Skeletal muscle tissue (tissue), 3 donors: ENCODE measurements at regions not wholly inside any gene's neighbourhood (a gene's known extent, or its start where the extent isn't known, plus 50 kb on each side); places are given as distances from the start of the nearest gene placed in this dataset.

Experiments used
- H3K27ac ChIP-seq: one replicate; pipeline ENCODE4 v1.7.0; 2013; ENCODE audit warnings: mild to moderate bottlenecking, low read depth, low read length, inconsistent platforms
- H3K27me3 ChIP-seq, 3 donors: one replicate each; pipeline ENCODE4 v1.7.0; 2013; ENCODE audit warnings: low read length in 3 of 3; ENCODE audit not compliant: control insufficient read depth in 3 of 3, insufficient read depth in 3 of 3
- H3K36me3 ChIP-seq, 3 donors: one replicate each; pipeline ENCODE4 v1.7.0; 2013; ENCODE audit warnings: low read length in 3 of 3; ENCODE audit not compliant: control insufficient read depth in 3 of 3, insufficient read depth in 3 of 3
- H3K4me1 ChIP-seq, 3 donors: one replicate each; pipeline ENCODE4 v1.7.0; 2013; ENCODE audit warnings: low read length in 3 of 3, mild to moderate bottlenecking in 3 of 3; ENCODE audit not compliant: control insufficient read depth in 3 of 3, insufficient read depth in 3 of 3
- H3K4me3 ChIP-seq, 3 donors: one replicate each; pipeline ENCODE4 v1.7.0; 2013; ENCODE audit warnings: low read length in 3 of 3
- H3K9ac ChIP-seq, 3 donors: one replicate each; pipeline ENCODE4 v1.7.0; 2013; ENCODE audit warnings: low read length in 3 of 3, mild to moderate bottlenecking in 3 of 3, moderate library complexity in 2 of 3, low read depth in 1 of 3
- H3K9me3 ChIP-seq, 3 donors: one replicate each; pipeline ENCODE4 v1.7.0; 2013; ENCODE audit warnings: low read length in 3 of 3; ENCODE audit not compliant: control insufficient read depth in 3 of 3
- donor health status: Osteomylitis.

GRCh38 chr14:41490323-41490722, 116.4 kb upstream of the LRFN5 start:
- no peak overlapping the region for H3K4me3 ChIP-seq
- H3K9ac ChIP-seq = no peak overlapping the region
- H3K27ac ChIP-seq = no peak overlapping the region
- no peaks in the 10 kb centered on the region for H3K36me3 ChIP-seq
- H3K9me3 ChIP-seq = no peaks in the 10 kb centered on the region
- no peaks in the 10 kb centered on the region for H3K4me1 ChIP-seq
- no peaks in the 10 kb centered on the region for H3K27me3 ChIP-seq

- H3K27me3 ChIP-seq = no peaks in the 10 kb centered on the region
- H3K27ac ChIP-seq = no peak overlapping the region
- H3K36me3 ChIP-seq = no peaks in the 10 kb centered on the region
- no peaks in the 10 kb centered on the region for H3K9me3 ChIP-seq
- H3K4me3 ChIP-seq = no peak overlapping the region
- no peak overlapping the region for H3K9ac ChIP-seq
- no peaks in the 10 kb centered on the region for H3K4me1 ChIP-seq
Measured at GRCh38 chr14:41489315-41489972, 117.2 kb upstream of the LRFN5 start.

- Histone ChIP-seq H3K27me3 (no peaks in the 10 kb centered on the region), H3K9ac (no peak overlapping the region)
Measured at GRCh38 chr14:41488401-41488800, 118.3 kb upstream of the LRFN5 start.

DNA sequence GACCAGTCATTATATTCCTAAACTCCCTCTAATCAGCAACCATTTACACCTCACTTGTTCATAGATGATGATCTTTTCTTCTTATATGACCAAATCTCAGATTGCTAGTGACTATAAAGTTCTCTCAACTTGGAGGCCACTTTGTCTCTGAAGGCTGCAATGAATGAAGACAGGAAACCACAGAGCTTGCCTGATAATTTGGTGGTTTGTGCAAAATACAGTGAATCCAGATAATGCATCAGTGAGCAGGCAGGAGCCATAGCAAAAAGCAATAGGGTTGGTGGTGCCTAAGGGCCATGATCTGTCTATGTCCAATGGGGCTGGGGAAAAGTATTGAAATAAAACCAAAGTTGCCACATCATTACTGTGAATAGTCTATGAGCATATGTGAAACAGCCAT, 123.8 kb upstream of the LRFN5 start:
- Histone ChIP-seq H3K9me3 (no peaks in the 10 kb centered on the region), H3K4me3 (no peak overlapping the region), H3K9ac (no peak overlapping the region), H3K4me1 (no peaks in the 10 kb centered on the region), H3K27ac (no peak overlapping the region), H3K27me3 (no peaks in the 10 kb centered on the region), H3K36me3 (no peaks in the 10 kb centered on the region)

More at GRCh38 chr14:41488401-41488800, 118.3 kb upstream of the LRFN5 start:
- H3K27ac ChIP-seq = no peak overlapping the region
- H3K4me1 ChIP-seq = no peaks in the 10 kb centered on the region
- no peak overlapping the region for H3K4me3 ChIP-seq
- H3K9me3 ChIP-seq = no peaks in the 10 kb centered on the region
- no peaks in the 10 kb centered on the region for H3K36me3 ChIP-seq

GRCh38 chr14:41476526-41476925, 130.2 kb upstream of the LRFN5 start:
- H3K4me1 ChIP-seq = no peaks in the 10 kb centered on the region
- no peak overlapping the region for H3K27ac ChIP-seq
- H3K36me3 ChIP-seq = no peaks in the 10 kb centered on the region
- H3K9me3 ChIP-seq = no peaks in the 10 kb centered on the region
- no peak overlapping the region for H3K9ac ChIP-seq
- H3K27me3 ChIP-seq = no peaks in the 10 kb centered on the region
- no peak overlapping the region for H3K4me3 ChIP-seq

GRCh38 chr14:41461380-41461779, 145.3 kb upstream of the LRFN5 start:
- Histone ChIP-seq H3K9me3 (no peaks in the 10 kb centered on the region), H3K9ac (no peak overlapping the region), H3K4me1 (no peaks in the 10 kb centered on the region), H3K27ac (no peak overlapping the region), H3K27me3 (no peaks in the 10 kb centered on the region), H3K36me3 (no peaks in the 10 kb centered on the region), H3K4me3 (no peak overlapping the region)

DNA sequence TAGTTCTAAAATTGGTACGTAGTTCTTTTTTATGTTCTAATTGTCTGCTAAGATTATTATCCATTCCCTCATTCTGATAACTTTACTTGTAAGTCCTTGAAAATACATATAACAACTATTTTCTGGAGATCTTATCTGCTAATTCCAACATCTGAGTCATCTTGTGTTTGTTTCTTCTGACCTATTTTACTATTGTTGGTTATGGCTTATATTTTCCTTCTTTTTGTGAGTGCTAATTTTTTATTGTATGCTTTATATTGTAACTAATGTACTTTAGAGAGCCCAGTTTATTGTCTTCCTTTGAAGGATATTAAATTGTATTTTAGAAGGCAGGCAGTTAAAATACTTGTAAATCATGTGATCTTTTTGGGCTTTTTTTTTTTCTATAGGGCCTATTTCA, 149.3 kb upstream of the LRFN5 start:
- H3K9ac ChIP-seq = no peak overlapping the region
- no peaks in the 10 kb centered on the region for H3K27me3 ChIP-seq
- H3K4me3 ChIP-seq = no peak overlapping the region
- no peaks in the 10 kb centered on the region for H3K36me3 ChIP-seq
- no peaks in the 10 kb centered on the region for H3K4me1 ChIP-seq
- no peak overlapping the region for H3K27ac ChIP-seq
- H3K9me3 ChIP-seq = no peaks in the 10 kb centered on the region

DNA sequence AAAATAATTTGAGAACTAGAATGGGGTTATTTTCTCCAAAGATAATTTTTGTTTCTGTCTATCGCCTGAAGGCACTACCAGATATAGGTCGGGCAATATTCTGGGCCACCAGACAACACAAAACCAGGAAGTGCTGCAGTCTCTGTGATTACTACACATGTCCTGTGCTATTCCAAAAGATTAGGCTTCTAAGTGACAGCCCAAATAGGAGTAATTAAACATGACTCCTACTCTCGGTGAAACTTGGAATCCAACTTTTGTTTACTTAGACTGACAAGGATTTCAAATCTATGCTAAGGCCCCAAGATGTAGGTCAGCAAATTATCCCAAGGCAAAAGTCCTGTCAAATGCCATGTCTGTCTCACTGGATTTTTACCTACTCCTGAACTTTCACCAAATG, 157.6 kb upstream of the LRFN5 start:
- H3K4me1 ChIP-seq = no peaks in the 10 kb centered on the region
- no peak overlapping the region for H3K4me3 ChIP-seq
- H3K27me3 ChIP-seq = no peaks in the 10 kb centered on the region
- no peak overlapping the region for H3K9ac ChIP-seq
- no peaks in the 10 kb centered on the region for H3K9me3 ChIP-seq
- H3K27ac ChIP-seq = no peak overlapping the region
- H3K36me3 ChIP-seq = no peaks in the 10 kb centered on the region

DNA sequence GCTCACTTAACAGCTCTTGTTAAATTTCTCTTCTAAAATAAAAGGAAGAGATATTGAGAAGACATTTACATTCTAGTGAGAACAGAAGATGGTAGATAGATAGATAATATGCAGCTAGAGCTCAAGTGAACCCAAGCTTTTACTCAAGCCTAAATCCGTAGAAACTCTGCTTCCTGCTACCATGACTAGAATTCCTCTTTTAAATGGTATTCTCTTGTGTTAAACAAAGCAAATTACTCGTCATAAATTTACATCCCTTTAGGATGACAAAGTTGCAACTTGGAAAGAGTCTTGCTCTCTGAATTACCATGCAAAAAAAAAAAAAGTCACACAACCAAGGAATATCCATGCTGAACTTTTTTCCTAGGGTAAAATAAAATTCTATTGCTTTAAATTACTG, 160.7 kb upstream of the LRFN5 start:
- H3K27ac ChIP-seq = no peak overlapping the region
- no peak overlapping the region for H3K4me3 ChIP-seq
- no peaks in the 10 kb centered on the region for H3K9me3 ChIP-seq

DNA sequence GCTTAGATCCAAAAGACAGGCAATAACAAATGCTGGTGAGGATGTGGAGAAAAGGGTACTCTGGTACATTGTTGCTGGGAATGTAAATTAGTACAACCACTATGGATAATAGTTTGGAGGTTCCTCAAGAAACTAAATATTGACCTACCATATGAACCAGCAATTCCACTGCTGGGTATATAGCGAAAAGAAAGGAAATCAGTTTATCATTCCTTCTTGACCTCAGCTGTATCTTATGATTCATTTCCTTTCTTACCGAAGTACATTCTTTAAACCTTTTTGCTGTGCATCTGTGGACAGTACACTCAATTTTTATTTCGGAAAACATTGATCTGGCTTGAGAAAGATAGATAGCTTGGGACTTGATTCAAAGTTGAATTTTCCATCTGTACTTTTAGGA, 183.2 kb upstream of the LRFN5 start:
- Histone ChIP-seq H3K27ac (no peak overlapping the region), H3K4me1 (no peaks in the 10 kb centered on the region), H3K36me3 (no peaks in the 10 kb centered on the region), H3K4me3 (no peak overlapping the region), H3K27me3 (no peaks in the 10 kb centered on the region), H3K9ac (no peak overlapping the region), H3K9me3 (no peaks in the 10 kb centered on the region)

More for the DNA sequence above, 160.7 kb upstream of the LRFN5 start:
- Histone ChIP-seq H3K36me3 (no peaks in the 10 kb centered on the region), H3K27me3 (no peaks in the 10 kb centered on the region), H3K4me1 (no peaks in the 10 kb centered on the region), H3K9ac (no peak overlapping the region)
